ENCODE measurements at regions not wholly inside any gene's neighbourhood (a gene's known extent, or its start where the extent isn't known, plus 50 kb on each side); places are given as distances from the start of the nearest gene placed in this dataset.

GRCh38 chr3:159593927-159594605 is 394.6 kb upstream of the IL12A start:
- TF ChIP-seq CTCF (IDR thresholded peaks at IDR 0.05): no peak
- no peak for TF ChIP-seq POLR2A (IDR thresholded peaks at IDR 0.05)
